ENCODE measurements at regions not wholly inside any gene's neighbourhood (a gene's known extent, or its start where the extent isn't known, plus 50 kb on each side); places are given as distances from the start of the nearest gene placed in this dataset.
"Not testable (repeated sequence)": the region's sequence is repeated elsewhere in the genome, so short reads cannot be mapped to it uniquely, and the experiment has no call there.

DNA sequence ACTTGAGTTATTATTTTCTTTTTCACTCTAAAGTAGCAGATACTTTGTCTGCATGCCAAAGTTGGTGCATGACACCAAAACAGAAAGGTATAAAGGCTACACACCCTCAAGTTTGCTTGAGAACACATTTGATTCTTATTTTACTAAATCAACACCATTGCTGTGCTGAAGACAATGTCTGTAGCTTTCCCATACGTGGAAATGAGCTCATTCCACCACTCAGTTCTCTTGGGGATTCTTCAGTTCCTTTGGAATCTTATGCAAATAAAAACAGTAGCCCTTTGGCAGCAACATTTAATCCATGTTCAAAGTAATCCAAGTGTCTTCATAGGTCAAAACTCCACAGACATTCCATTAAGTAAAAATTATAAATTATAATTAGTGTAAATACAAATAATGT lies 264.9 kb downstream of the TLE1 start:
- no peak for DNase-seq

DNA sequence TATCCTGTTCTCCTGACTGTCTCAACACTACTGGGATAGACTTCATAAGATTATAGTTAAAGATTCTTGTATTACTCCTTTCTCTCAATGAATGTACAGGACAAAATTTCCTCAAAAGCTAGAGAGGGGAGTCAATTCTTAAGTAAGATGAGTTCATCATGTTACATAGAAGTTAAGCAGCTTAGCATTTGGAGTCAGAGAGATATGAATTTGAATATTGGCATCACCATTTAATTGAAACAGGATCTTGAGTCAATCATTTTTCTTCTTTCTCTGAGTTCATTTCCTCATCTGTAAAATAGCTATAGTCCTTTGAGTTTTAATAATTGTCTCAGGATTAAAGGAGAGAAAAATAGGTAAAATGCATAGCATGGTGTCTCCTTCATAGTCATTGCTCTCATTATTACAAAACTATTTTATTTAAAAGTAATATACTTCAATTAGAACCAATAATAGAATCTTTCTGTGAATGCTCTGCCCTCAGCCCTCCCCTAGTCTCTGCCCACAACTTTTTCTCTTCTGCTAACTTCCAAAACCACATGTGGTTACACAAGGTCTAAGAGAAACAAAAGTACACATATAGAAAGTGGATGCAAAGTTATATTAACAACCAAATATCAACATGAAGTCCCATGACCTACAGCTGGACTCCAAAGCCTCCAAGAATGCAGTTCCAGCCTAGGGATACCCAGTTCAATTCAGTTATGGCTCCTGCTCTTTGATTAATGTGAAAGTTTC lies 265.6 kb downstream of the TLE1 start:
- DNase-seq, result no peak

- DNase-seq, result not testable (repeated sequence)
Observed at GRCh38 chr9:81421090-81421489, 268.3 kb downstream of the TLE1 start.

DNA sequence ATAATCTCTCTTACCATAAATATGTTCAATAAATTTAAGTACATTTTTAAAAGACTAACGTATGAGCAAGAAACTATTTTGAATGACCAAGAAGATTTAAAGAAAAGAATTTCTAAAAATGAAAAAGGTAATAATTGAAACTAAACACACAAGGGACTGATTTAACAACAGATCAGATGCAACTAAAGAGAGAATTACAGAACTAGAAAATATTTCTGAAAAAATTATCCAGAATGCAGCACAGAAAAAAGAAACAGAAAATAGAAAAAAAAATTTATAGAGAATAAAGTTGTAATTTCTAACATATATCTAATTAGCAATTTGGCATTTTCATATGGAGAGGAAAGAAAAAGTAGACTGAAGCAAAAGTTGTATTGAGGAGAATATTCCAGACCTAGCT lies 269.3 kb downstream of the TLE1 start:
- no peak for DNase-seq

DNA sequence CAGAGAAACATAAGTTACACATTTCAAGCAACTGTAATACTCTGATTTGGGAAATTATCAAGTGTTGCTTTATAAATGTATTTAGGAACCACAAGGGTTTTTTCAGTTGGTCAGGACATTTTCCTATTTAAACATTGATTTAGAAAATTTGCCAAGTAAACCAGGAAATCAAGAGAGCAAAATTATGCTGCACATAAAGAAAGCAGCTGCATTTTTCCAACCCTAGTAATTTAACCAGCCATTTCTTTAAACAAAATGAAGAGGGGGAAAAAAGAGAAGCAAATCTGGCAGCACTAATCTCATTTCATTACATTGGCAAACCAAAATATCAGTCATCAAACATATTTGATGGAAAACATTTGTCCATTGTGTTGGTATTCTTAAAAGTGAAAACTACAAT lies 271.4 kb downstream of the TLE1 start:
- DNase-seq, result no peak

DNA sequence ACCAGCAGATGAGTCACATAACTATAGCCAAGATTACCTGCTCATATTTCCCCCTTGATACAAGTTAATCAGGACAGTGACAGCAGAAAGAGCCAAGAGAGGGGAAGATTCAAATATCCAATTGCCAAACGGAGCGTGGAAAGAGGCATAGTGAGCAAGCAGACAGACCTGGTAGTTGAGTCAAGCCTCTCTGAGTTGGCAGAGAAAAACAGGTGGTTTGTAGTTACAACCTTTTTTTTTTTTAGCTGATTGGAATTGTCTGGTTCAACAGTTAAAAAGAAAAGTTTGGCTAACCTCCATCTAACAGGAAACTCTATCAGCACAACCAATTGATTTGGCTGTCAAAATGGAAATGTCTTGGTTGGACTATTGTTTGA lies 272.1 kb downstream of the TLE1 start:
- no peak for DNase-seq

GRCh38 chr9:81416476-81417298 lies 272.7 kb downstream of the TLE1 start:
- no peak for DNase-seq

- DNase-seq, result no peak
Observed at GRCh38 chr9:81414836-81415235, 274.5 kb downstream of the TLE1 start.

DNA sequence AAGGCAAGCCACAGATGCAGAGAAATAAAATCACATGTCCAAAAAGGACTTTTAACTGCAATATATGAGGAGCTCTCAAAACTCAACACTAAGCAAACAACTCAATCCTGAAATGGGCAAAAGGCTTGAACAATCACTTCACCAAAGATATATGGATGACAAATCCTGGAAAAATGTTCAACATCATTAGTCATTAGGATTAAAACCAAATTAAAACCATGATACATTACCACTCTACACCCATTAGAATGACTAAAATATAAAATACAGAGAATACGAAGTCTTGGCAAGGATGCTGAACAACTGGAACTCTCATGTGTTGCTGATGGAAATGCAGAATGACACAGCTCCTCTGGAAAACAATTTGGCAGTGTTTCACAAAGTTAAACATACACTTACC lies 277.4 kb downstream of the TLE1 start:
- DNase-seq, result no peak

DNA sequence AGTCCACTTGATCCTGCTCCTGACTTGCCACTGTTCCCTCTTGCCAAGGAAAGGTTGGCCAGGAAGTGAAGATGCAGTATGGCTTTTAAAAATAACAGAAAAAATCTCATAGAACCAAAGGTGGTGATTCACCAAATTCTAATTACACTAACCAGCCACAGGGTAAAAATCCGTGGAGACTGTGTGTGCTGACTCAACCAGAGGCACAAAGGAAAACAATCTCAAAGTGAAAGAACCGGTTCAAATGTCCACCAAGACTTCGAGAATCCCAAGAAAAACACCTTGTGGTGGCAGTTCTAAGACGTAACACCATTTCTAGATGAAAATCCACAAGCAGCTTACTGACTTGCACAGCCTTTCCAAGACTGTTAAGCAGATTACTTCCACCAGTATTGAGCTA lies 279.1 kb downstream of the TLE1 start:
- DNase-seq, result no peak

GRCh38 chr9:81408951-81409350 lies 280.4 kb downstream of the TLE1 start:
- DNase-seq, result no peak

DNA sequence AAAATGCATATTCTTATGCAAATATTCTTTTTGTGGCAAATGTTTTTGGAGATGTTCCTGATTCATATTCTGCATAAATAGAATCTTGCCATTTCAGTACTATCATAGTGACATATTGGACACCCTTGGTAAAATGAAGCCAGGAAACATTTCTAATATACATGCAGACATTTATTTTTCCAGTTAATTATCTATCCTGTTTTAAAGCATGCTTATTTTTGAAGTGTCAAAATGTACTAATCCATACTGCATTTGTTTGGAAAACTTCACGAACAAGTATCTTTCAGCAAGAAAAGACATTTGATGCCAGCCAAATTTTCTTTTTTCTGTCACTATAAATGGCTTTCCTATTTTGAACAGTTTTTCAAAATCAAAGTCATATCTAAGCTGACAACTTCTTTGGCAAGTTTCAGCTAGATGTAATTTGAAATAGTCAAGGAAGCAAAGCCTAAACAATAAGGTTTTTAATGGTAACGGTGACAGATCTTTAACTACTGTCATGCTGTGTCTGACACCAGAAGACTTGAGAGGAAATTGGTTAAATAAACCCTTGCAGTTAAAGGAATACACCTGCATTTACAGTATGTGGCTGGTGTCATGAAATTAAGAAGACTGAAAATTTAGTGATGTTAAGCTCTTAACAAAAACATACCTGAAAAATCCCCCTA lies 284.3 kb downstream of the TLE1 start:
- DNase-seq, result no peak

DNA sequence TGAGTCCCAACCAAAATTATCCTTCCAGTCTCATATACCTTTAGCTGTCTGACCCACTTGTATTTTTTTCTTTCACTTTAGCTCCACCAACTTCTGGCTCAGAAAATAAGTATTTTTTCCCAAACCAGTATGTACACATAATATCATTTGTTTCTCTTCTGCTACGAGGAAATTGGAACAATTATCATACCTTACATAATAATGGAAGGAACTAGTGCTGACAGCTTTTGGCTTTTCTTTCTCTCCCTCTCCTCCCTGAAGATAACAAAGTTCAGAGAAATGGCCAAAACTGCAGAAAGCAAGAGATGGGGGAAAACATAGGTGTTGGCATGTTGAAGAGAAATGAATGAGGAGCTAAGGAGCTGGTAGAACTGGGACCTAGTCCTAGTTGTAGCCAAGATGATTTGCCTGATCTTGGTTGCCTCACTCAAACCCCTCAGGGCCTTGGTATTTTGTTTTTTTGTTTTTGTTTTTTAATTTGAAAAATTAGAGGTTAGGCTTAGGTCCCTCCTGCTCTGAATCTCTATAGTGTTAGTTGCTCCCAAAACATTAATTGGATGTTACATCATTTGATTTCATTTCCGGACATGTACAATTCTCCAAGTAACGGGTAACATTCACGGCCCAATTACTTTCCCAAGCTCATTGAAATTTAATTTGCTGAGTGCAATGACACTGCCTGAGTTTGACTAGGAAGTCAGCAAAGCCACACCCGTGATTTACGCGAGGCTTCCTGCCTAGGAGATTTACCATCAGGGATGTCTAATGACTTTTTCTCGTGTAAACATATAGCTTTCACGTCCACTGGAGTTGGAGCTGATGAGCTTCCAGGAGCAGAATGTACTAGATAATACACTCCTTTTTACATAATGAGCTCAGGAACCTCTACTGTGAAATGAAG lies 291.6 kb downstream of the TLE1 start:
- no peak for DNase-seq

GRCh38 chr9:81396528-81396927 lies 292.8 kb downstream of the TLE1 start:
- no peak for DNase-seq

GRCh38 chr9:81395676-81396054 lies 293.7 kb downstream of the TLE1 start:
- no peak for DNase-seq

- DNase-seq, result no peak
Observed at GRCh38 chr9:81394881-81395675, 294.3 kb downstream of the TLE1 start.

DNA sequence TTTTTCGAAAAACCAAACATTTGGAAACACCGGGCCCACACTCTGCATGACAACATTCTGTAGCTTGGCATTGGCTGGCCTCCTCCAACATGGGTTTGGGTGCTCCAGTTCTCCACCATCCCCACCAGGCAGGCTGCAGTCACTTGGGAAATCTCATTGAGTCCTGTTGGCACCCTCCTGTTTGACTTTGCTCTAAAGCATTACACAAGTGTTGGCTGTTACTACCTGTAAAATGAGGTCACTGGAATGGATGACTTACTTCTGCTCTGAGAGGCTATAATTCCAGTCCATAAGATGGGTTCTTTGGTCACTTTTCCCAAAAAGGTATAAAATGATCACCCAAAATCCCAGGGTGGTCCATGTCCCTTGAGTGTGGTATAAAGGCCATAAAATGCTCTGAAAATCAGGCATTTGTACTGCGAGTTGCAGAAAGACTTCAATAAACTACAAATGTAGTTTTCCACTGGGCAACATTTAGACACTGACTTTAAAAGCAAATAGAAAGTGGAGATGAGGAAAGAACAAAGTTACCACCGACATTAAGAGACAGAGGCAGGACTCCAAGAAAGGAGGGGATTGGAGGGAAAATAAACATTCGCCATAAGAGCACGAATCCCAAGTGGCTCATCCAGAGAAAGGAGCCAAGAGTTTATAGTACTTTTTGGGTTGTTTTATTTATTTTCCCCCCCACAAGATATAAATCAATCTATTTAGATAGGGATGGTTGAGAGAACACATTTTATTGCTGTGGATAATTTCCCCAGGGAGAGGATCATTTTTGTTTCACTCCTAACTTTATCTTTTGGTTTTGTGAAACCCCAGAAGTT lies 295.1 kb downstream of the TLE1 start:
- no peak for DNase-seq

DNA sequence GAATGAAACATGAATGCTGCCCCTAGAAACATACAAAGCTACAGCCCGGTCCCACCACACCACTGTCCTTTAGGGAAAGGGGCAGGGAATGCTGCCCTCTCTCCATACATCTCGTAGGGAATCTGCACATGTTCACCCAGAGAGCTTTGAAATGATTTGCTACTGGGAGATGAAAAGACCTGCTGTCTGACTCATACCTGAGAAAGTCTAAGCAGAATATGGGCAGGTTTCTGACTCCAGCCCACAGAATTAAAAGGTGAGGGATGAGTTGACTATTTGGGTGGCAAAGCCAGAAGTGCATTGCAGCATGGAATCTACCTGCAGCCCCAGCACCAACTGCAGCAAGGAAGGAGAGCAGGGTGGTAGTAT lies 297.9 kb downstream of the TLE1 start:
- DNase-seq, result no peak

GRCh38 chr9:81390792-81391456 lies 298.4 kb downstream of the TLE1 start:
- no peak for DNase-seq

GRCh38 chr9:81389569-81389993 lies 299.8 kb downstream of the TLE1 start:
- no peak for DNase-seq

DNA sequence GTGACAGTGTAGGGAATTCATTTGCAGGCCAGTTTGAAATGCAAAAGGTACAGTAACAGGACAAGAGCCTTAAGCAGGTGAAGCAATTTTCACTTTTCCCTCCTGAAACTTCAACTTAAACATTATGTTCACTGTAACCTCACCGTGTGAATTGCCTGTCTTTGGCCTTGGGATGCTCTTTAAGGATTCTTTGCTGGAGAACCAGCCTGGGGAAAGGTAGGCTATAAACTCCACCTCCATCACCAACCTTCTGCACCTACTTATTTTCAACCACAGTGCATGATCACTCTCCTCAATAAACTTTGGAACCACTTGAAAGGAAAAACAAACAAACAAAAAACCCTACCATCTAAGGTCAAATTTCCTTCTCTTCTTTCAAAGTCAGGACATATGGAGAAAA lies 300.5 kb downstream of the TLE1 start:
- no peak for DNase-seq
